ENCODE measurements at regions not wholly inside any gene's neighbourhood (a gene's known extent, or its start where the extent isn't known, plus 50 kb on each side); places are given as distances from the start of the nearest gene placed in this dataset.

DNA sequence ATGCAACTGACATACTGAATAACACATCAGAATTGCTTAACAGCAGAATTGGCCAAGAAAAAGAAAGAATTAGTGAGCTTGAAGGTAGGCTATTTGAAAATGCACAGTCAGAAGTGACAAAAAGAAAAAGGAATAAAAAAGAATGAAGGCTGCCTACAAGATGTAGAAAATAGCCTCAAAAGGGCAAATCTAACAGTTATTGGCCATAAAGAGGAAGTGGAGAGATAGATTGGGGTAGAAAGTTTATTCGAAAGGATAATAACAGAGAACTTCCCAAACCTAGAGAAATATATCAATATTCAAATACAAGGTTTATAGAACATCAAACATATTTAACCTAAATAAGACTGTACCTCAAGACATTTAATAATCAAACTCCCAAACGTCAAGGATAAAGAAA, 67.5 kb downstream of the ATP6V1G3 start:
- DNase-seq: no peak

DNA sequence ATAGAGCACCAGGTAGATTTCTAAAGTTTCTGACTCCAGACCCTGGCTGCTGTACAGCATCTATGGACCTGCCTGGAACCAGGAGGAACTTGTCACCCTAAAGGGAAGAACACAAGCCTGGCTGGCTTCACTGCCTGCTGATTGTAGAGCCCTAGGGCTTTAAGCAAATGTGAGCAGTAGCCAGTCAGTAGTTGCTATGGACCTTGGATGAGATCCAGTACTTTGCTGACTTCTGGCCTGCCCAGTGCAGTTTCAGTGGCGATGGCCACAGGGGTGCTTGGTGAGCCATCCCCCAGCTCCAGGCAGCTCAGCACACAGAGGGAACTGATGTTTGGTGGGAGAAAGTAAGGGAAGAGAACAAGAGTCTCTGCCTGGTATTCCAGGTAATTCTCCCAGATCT, 68.4 kb downstream of the ATP6V1G3 start:
- no peak for DNase-seq

DNA sequence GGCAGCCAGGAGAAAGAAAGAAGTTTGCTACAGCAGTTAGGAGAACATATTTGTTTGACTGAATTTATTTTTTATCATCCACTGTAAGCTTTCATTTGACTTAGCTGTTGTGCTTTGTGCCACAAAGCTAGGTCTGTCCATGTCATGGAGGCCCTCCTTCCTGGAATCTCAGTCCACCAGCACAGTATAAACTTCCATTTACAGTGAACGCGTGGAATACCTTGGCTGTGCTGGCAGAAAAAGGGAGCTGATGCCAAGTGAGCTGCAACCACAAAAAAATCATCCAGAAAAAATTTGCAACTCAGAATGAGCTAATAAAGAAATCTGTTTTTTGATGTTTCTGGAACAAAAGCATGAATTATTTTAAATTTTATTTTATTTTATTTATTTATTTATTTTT, 72.6 kb downstream of the ATP6V1G3 start:
- no peak for DNase-seq

DNA sequence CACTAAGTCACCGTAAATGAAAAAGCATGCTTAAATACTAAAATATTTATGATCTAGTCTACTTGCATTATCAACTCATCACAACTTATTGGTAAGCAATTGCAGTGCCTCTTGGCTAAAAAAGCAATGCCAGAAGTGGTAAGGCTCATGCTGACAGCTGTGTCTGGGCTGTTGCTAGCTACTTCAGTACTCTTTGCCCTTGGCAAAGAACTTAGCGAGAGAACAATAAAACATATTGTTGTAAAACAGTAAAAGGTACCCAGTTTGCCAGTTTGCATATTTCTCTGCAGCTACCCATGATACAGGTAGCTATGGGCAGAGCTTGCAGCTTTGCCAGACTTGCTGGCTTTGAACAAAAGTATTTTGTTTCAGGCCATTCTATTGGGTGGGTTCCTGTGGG, 73.1 kb downstream of the ATP6V1G3 start:
- no peak for DNase-seq

DNA sequence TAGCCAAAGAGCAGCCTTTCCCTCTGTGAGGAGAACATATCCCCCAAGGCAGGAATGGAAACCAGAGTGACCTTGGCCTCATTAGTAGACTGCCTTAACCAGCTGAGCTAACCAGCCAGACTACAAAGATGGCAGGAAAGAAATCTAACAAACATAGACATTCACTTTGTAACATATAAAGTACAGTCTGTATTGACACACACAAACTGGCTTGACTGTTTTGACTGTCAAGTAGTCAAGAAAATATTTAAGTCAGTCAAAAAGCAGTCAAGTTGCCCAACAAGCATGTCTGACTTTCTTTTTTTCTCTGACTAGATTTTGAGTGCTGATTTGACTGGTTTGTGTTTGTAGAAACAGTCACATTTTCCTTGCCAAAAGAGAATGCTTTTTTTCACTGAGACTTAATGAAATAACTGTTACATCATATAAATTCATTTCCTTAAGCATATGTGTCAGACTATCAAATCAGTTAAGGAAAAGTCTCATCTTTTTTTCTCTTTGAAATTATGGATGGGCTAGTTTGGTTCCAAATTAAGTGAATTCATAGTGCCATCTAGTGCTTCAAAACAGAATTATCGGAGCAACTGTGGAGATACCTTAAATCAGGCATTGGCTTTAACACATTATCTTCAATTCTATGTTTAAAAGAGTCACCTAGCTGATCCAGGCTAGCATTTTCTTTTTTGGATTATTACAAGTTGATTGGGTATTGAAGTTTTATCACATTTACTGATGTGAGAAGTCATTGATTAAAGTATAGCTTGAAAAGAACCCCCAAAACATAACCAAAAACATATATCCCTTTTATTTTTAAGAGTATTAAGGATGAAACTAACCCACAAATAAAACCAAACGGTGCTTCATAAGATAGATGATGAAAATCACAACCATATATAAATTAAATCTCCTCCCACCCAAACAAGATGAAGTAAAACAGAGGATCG, 75.0 kb downstream of the ATP6V1G3 start:
- DNase-seq: peak in 1 of 2 donors; percentile 61

DNA sequence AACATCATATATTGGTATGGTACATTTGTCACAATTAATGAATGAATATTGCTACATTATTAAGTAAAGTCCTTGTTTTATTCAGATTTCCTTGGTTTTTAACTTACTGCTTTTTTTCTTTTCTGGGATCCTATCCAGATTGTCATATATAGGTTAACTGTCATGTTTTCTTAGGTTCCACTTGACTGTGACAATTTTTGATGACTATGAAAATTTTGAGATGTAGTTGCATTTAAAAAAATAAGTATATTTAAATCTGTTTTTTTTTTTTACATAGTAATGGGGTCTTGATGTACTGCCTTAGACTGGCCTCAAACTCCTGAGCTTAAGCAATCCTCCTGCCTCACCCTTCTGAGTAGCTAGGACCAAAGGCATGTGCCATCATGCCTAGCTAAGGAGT, 76.8 kb downstream of the ATP6V1G3 start:
- no peak for DNase-seq

DNA sequence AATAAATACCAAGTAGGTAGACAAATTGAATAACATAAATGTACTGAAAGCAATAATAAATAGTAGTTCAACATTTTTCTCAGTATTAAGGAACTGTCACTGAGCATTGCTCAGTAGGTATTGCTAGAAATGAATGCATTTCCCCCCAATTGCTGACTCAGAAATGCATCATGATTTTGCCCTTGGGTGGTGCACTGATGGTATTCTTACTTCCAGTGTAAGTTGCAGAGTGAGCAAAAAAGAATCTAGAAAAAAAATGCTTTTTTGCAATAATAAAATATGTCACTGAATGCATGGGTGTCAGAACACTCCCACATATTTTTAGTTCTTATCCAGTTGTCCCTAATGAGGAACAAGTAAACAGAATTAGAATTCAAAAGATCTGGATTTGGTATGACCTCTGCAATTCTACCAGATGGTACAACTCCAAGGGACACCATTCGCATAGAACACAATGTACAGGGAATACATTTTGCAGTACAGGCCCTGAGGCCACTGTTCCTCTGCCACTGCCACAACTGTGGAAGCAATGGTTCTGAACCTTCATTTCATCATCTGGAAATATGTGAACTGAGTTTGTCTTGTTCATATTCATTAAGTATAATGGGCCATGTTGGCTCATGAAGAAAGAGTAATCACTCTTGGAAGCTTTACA, 78.0 kb downstream of the ATP6V1G3 start:
- DNase-seq: no peak

DNA sequence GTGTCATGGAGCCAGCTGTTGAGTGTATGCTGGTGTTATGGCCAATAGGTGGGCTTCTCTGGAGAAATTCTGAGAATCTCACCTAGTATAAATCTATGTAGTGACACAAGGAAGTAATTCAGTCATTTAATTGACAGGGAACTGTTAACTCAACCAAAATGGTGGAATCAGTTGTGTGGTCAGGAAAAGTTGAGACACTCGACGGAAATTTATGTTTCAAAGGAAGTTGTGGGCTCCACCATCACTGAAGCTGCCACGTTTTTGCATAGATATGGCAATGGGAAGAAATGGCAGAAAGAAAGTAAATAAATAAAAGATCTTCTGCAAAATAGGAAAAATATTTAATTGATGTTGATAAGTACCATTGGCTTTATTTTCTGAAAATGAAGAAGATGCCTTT, 84.5 kb downstream of the ATP6V1G3 start:
- no peak for DNase-seq

DNA sequence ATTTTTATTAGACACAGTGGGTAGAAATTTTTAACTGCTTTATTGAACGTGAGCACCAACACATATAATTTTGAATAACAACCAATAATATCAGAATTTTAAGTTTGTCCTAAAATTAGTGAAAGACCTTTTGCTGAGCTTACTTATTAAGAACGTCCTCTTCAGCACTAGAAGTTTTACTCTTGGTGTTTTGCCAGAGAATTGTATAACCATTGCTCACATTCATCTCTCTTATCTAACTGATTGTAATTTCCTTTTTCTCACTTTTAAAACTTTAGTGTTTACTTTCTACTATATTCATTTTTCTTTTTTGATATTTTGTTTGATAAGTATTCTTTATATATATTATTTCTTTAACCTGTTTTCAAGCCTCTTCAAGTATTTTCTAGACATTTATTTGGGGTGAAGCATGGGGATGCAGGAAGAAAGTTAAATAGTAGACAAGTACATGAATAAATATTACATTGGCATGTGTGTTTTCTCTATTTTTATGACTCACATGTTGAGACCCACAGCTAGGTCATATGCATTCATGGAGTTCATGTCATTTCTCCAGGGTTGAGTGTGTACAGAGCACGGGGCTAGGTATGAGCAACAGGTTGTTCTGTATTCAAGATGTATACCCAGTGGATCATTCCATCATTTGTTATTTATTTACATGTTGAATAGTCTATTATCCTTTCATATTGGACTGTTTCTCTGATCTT, 90.6 kb downstream of the ATP6V1G3 start:
- no peak for DNase-seq

DNA sequence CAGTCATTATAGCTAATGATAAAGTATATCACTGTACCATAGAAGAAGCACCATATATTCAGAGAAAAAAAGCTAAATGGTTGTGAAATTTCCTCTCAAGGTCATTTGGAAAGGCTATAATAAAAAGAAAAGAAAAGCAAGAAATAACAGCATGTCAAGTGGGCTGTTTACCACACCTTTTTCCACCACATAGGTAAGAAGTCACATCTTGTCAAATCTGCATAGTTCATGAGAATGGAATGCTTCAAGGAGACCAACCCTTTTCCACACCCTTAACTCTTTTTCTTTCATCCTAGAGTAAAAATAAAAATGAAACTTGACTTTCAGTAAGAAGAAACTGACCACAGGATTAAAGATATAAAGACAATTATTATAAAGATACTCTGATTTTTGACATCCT, 91.2 kb downstream of the ATP6V1G3 start:
- no peak for DNase-seq

DNA sequence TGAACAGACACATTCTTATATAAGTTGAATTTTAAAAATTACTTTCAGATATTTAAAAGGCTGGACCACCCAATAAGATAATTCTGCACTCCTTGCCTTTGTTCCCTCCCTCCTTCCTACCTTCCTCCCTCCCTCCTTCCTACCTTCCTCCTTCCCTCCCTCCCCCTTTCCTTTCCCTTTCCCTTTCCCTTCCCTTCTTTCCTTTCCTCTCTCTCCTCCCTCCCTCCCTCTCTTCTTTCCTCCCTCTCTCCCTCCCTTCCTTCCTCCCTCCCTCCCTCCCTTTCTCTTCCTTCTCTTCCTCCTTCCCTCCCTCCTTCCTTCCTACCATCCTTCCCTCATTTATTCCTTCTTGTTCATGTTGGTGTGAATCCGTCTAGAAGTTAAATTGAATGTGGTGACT, 93.0 kb downstream of the ATP6V1G3 start:
- no peak for DNase-seq

DNA sequence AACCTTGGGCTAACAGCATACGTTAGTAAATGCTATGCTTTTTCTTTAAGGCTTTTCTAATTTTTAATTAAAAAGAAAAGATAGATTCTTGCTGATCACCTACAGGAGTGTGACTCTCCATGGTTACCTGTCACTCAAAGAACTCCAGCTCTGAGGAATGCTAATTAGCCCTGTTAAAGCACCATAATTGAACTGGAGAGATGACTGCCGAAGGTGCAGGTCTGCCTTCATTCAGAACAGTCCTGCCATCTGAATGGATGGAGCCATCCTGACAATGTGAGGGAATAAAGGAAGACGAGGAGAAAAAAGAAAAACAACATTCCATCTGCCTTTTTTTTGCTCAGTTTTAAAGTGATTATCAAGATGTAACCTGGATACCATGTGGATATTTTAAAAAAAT, 94.6 kb downstream of the ATP6V1G3 start:
- DNase-seq: no peak

DNA sequence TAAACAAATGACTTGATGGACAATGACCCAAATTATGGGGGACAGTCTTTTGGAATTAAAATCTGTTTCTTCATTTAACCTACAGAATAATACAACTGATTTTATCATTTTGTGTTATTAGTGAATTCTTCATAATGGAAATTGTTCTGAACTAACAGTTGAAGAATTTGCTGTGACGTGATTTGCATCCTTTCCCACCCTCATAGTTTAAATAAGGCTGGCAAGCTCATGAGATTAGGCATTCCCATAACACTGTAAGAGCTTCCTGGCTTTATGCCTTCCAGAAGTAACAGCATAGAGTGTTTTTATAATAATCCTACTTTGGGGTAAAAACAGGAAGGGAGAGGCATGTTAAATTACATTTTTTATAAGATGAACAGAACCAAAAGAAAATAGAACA, 95.7 kb downstream of the ATP6V1G3 start:
- DNase-seq: no peak

DNA sequence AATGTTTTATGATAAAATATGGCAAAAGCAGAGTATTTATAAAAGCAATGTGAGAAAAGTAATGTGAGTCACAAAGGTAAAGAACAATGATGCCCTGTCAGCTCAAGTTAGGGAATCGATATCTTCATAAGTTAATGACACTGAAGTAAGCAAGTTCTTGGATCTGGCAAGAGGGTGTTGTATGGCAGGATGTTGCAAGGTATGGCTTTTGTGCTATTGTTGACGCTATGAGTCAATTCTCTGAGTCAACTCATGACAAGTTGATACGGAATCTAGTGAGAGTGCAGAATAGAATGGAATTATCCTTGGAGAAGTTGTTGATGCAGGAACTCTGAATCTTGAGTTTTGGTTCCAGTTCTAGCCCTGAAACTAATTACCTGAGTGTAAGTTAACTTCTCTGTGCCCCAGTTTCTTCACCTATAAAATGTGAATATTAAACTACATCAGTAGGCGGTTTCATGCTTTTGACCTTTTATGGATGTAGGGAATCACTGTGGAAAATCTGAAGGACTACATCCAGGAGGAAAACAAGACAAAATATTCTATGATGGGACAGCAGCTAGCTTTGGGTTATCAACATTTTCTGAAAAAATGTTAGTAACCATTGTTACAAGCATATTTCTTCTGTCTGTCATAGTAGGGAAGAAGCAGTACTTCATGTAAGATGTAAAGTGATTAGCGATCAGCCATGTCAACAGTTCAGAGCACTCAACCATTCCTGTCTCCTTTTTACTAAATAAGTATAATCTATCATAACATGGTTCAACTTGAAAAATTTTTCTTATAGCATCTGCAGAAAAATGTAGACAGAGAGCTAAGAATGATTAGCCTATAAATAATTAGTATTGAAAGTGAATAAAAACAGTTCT, 96.9 kb downstream of the ATP6V1G3 start:
- no peak for DNase-seq

DNA sequence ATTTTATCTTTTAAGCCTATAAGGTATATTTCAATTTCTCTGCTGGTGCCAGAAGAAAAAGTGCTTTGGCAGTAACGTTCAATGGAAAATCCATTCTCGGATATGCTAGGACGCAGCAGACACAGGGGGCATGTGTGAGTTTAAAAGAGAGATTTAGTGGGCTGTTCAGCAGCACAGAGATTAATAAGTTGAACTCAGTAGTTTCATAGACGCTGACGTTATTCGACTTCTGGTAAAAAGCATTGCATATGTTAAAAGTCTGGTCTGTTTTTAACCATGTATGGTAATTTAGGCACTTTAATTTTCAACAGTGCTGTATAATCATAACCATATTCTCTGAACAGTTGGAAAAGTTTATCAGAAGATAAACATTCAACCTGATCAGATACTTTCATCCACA, 99.6 kb downstream of the ATP6V1G3 start:
- DNase-seq: no peak

DNA sequence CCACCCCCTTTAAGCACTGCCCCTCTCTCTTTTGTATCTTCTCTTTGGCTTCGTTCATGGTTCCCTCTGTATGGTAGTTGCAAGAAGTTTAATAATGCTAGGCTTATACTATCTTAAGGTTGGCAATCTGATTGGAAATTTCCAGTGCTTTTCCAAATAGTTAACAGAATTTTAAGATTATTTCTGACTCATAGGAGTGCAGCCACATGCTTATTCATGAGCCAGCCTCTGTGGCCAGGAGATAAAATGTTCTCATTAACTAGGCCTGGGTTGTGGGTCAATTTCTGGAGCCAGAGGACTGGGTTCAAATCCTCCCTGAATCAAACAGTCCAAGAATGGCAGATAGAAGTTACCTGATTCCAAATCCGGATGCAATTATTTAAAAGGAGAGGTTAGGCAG, 103.1 kb downstream of the ATP6V1G3 start:
- DNase-seq: no peak

DNA sequence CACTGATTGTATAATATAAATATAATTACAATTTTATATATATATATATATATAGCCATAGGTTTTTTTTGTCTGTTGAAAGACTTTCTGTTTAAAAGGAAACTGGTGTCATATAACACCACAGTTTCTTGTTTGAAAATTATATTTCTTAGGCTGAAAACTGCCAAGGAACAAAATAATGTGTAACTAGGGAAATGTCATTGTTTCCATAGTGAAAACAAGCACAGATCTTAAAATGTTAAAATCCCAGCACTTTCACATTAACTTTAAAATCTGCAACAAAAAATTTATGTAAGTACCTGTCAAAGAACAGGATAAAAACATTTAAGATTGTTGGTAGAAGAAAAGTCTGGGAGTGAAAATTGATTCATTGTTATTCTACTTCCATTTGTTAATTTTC, 104.2 kb downstream of the ATP6V1G3 start:
- no peak for DNase-seq

DNA sequence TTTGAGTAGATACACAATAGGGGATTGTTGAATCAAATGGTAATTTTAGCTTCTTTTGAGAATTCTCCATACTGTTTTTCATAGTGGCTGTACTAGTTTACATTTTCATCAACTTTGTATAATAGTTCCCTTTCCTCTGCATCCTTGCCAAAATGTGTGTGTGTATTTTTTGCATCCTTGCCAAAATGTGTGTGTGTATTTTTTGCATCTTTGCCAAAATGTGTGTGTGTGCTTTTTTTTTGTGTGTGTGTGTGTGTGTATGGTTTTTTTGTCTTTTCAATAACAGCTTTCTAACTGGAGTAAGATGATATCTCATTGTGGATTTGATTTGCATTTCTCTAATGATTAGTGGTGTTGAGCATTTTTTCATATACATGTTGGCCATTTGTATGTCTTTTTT, 105.4 kb downstream of the ATP6V1G3 start:
- DNase-seq: no peak

DNA sequence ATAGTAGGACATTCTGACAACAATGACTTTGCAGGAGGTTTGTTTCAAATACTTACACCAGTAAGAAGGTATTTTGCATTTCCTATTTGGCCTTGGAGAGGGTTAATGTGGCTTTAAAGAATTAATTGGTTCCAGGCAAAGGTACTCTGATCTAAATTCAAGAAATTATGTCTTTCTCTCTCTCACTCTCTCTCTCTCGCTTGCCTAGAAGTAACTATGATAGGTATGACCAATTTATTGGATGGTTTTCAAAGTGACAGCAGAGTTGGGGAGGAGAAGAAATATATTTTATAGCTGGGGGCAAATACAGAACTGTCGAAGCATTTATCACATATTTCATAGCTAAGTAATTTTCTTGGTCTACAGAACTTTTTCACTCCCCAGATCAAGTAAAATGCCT, 116.0 kb downstream of the ATP6V1G3 start:
- no peak for DNase-seq

DNA sequence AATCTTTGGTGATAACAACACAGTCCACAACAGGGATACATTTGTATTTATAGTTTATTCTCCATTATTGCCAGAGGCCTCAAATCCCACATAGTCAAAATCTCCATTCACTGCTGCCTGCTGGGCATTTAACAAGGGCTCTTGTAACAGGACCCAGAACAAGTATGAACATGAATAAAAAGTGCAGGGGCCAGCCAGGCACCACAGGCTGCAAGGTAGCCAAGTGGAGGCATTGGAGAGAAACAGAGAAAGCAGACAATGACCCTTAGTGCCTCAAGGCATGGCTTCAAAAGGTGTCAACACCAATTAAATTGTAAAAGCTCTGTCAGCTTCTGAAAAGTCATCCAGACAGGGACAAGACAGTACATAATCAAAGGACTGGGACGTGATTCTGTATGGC, 116.8 kb downstream of the ATP6V1G3 start:
- no peak for DNase-seq

DNA sequence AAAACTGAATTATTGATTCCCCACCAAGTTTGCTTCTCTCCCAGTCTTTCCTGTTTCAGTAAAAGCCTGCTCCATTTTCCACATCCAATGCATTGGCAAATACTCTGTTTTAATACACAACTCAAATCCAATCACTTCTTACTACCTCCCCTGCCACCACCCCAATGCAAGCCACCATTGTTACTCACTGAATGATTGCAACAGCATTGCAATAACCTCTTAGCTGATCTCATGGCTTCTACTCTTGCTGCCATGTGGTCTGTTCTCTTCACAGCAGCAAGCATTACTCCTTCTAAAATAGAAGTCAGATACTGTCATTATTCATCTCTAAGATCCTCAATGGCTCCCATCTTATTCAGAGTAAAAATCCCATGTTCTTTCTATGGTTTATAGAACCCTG, 123.4 kb downstream of the ATP6V1G3 start:
- no peak for DNase-seq

DNA sequence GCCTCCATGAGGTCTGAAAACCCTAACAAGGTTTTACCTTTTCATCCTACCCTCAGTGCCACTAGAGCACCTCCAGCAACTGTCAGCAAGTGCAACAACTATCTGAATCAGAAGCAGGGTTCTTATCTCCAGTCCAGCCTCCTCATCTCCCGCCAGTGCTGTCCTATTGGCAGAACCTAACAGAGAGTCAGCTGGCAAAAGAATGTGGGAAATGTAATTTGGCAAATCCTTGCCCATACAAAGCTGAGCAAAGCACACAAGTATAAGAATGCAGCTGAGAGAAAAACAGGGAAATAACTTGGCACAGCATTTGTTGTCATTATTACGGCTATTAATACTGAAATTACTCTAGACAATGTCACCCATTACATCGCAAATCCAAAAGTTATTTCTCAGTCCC, 124.2 kb downstream of the ATP6V1G3 start:
- no peak for DNase-seq

DNA sequence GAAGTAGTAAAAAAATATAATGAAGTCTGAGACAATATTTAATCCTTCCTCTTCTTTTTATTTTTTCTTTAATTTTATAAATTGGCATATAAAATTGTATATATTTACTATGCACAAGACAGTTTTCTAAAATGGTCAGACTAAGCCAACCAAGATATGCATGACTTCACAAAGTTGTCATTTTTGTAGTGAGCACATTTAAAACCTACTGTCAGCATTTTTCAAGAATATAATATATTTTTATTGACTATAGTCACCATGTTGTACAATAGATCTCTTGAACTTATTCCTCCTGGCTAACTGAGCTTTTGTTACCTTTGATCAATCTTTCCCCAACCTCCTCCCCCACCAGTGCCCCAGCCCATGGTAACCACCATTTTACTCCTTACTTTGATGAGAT, 129.2 kb downstream of the ATP6V1G3 start:
- DNase-seq: no peak
